ENCODE measurements at regions not wholly inside any gene's neighbourhood (a gene's known extent, or its start where the extent isn't known, plus 50 kb on each side); places are given as distances from the start of the nearest gene placed in this dataset.
"Not testable (repeated sequence)": the region's sequence is repeated elsewhere in the genome, so short reads cannot be mapped to it uniquely, and the experiment has no call there.

DNA sequence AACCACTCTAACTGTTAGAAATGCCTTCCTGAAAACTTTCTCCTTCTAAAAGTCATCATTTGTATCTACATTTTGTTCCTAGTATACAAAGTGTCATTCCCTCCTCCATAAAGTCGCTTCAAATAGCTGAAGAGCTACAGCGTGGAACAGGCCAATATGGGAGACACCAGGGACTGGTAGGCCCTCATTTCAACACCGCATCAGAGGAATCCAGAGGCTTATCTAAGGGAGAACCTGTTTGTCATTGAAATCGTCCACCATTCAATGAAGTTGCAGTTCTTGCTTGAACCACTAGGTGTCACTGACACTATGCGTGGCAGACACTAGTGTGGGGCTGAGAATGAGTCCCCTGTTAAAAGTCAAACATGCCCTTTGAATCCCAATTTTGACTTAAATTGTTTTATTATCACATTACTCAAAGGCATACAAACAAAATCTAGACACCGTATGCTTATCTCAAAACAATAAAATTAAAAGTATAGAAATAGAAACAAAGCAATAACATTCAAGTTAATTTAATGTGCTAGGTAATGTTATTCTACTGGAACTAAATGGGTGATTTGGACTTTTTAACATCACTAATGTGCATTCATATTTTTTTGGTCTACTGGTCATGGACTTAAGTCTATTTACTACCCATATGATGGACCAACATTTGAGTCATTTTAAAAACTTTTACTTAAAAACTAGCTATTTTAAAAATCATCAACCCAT lies 182.3 kb downstream of the FCRL5 start:
- no peak for DNase-seq (ENCODE audit: low spot score)
- peak; percentile 99 for ATAC-seq

DNA sequence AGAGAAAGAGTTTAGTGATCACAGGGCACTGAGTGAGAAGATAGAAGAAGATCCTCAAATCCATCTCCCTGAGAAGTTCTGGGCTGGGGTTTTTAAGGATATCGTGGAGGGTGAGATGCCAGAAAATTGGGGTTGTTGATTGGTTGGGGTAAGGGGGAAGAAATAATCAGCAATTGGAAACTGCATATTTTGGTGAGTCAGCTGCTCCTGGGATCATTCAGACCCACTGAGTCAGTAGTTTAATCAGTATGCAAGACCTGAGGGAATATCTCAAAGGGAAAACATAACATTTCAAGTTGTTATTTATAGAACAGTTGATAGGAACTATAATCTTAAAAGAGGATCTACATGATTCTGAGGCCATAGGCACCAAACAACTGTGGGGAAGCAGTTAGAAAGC lies 183.4 kb downstream of the FCRL5 start:
- not testable (repeated sequence) for ATAC-seq; DNase-seq (ENCODE audit: low spot score)

GRCh38 chr1:157368363-157368762 lies 184.0 kb downstream of the FCRL5 start:
- DNase-seq (ENCODE audit: low spot score) (no peak), ATAC-seq (no peak)

- no peak for DNase-seq (ENCODE audit: low spot score)
- no peak for ATAC-seq
Observed at GRCh38 chr1:157367870-157368269, 184.4 kb downstream of the FCRL5 start.

DNA sequence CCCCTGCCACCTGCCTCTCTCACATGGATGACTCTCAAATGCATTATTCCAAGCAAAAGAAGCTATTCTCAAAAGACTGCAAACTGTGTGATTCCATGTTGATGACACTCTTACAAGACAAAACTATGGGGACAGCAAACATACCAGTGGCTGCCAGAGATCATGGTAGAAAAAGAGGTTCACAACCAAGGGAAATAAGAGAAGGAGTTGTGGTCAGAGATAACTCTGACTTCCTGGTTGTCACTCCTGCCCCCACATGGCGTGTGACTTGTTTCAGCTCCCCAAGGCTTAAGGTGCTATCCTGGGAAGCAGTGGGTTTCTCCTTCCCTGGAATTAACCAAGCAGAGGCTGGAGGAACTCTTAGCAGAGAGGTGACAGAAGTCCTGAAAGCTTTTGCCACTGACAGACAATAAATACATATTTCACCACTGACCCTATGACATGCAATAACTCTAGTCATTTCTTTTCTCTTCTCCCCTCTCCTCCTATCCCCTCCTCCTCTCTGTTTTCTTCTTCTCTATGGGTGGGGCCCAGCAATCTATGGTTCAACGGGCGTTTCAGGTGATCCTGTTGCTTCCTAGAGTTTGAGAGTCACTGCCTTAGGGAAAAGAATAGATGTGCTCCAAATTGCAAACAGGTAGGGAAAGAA lies 185.1 kb downstream of the FCRL5 start:
- DNase-seq (ENCODE audit: low spot score) (no peak), ATAC-seq (no peak)

GRCh38 chr1:157364612-157365011 lies 187.7 kb downstream of the FCRL5 start:
- DNase-seq (ENCODE audit: low spot score) (no peak), ATAC-seq (no peak)

GRCh38 chr1:157363660-157364140 lies 188.6 kb downstream of the FCRL5 start:
- DNase-seq (ENCODE audit: low spot score): peak; percentile 51
- ATAC-seq: peak; percentile 99

DNA sequence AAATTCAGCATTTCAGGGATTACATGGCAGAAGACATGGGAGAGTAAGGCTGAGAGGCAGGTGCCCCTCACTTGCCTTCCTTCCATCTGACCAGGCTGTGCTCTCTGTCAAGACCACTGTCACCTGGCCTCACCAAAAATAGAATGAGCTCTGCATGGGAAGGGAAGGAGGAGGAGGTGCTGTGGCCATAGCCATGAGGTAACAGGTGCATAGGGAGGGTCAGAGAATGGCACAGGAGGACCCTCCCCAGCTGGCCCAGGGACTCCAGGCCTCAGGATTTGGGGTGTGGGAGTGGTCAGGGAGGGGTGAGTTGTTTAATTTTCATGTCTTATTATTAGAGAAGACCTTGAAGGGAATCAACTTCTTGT lies 192.3 kb downstream of the FCRL5 start:
- DNase-seq (ENCODE audit: low spot score): no peak
- ATAC-seq: no peak

GRCh38 chr1:157359314-157360022 lies 192.8 kb downstream of the FCRL5 start:
- no peak for DNase-seq (ENCODE audit: low spot score)
- ATAC-seq: no peak

DNA sequence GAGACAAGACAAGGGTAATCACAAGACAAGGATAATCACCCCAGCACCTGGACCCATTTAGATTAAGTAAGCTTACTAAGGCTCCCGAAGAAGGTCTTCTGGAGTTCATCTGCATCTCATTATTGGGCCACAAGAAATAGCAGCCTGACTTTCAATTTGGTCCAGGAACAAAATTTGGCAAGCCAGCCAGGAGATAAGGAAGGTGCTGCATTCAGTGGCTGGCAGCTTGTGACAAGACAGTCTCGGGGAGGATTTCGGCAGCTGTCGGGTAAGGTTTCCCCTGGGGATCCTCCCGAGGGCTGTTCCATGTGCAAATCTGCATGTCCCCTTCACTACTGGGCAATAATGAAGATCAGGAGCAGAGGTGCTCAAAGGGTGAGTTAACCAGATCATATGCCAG lies 195.2 kb downstream of the FCRL5 start:
- ATAC-seq: no peak
- DNase-seq (ENCODE audit: low spot score): no peak

GRCh38 chr1:157356601-157357000 lies 195.7 kb downstream of the FCRL5 start:
- no peak for ATAC-seq
- no peak for DNase-seq (ENCODE audit: low spot score)

GRCh38 chr1:157353546-157353945 lies 198.8 kb downstream of the FCRL5 start:
- no peak for ATAC-seq
- DNase-seq (ENCODE audit: low spot score): no peak

DNA sequence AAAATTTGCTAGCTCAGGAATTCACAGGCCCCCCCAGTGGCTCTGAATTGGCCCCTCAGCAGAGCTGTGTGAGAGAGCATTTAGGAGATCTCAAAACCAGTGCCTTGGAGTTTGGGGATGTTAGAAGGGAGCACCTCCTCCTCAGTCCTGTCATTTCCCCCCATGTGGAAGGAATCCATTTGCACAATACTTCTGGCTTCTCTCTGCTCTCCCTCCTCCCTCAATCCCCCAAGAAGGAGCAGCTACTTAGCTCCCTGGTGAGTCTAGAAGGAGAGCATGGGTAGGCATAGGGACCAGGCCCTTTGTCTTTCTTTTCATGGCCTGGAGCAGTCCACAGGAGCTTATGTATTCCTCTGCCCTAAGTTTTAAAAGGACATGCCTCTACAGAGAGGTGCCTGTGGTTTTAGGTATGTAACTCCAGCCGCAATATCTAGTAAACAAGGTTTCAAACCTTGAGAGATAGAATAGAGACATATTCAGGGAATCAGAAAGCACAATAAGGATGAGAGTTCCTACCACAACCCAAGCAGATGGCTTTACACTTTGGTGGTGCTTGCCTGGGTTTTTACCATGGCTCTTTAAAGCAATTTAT lies 199.4 kb downstream of the FCRL5 start:
- DNase-seq (ENCODE audit: low spot score) (no peak), ATAC-seq (no peak)

- ATAC-seq: no peak
- no peak for DNase-seq (ENCODE audit: low spot score)
Observed at GRCh38 chr1:157352216-157352615, 200.1 kb downstream of the FCRL5 start.

DNA sequence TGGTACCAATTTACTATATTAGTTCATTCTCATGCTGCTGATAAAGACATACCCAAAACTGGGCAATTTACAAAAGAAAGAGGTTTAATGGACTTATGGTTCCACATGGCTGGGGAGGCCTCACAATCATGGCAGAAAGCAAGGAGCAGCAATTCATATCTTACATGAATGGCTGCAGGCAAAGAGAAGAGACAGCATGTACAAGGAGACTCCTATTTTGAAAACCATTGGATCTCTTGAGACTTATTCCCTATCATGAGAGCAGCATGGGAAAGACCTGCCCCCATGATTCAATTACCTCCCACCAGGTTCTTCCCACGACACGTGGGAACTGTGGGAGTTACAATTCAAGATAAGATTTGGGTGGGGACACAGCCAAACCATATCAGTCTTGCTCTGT lies 200.5 kb downstream of the FCRL5 start:
- not testable (repeated sequence) for DNase-seq (ENCODE audit: low spot score); ATAC-seq

- no peak for DNase-seq (ENCODE audit: low spot score)
- no peak for ATAC-seq
Observed at GRCh38 chr1:157348538-157349480, 203.5 kb downstream of the FCRL5 start.

DNA sequence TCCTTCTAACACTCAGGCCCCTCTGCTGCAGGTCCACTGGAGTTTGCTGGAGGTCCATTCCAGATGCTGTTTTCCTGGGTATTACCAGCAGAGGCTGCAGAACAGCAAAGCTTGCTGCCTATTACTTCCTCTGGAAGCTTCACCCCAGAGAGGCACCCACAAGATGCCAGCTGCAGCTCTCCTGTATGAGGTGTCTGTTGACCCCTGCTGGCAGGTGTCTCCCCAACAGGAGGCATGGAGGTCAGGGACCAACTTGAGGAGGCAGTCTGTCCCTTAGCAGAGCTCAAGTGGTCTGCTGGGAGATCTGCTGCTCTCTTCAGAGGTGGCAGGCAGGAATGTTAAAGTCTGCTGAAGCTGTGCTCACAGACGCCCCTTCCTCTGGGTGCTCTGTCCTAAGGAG lies 204.8 kb downstream of the FCRL5 start:
- ATAC-seq: no peak
- DNase-seq (ENCODE audit: low spot score): no peak

- ATAC-seq; DNase-seq (ENCODE audit: low spot score): not testable (repeated sequence)
Observed at GRCh38 chr1:157337785-157338184, 199.6 kb upstream of the ETV3 start.

DNA sequence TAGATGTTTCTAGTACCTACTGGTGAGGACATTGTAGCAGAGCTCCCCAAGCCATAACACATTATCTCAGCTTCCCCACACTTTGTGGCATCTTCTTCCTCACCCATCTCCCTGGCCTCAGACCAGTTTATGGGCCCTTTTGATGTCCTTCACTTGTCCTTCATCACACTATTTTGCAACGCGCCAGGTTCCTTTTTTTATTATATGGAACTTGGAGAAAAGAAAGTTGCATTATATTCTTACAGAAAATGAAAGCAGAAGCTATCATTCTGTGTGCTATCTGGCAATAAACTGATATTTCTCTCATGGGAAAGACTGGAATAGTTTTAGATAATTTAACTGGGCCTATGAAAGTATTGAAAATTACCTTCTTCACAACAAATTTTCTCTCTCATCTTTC lies 196.9 kb upstream of the ETV3 start:
- ATAC-seq (no peak), DNase-seq (ENCODE audit: low spot score) (no peak)

GRCh38 chr1:157334041-157334440 lies 195.8 kb upstream of the ETV3 start:
- ATAC-seq (no peak), DNase-seq (ENCODE audit: low spot score) (no peak)
